Vagina (tissue), 2 donors: ENCODE measurements at regions not wholly inside any gene's neighbourhood (a gene's known extent, or its start where the extent isn't known, plus 50 kb on each side); places are given as distances from the start of the nearest gene placed in this dataset.

Experiments
- DNase-seq, 2 donors: peaks; one replicate each; pipeline ENCODE4 v3.0.0-alpha.2; 2017; ENCODE audit errors: extremely low spot score in 2 of 2
- H3K27ac ChIP-seq: fragments of 200-600 bp; sonication (generic); one replicate; pipeline ENCODE4 v1.5.1; 2019
- H3K27me3 ChIP-seq: fragments of 200-600 bp; sonication (generic); one replicate; pipeline ENCODE4 v1.5.1; 2019
- H3K36me3 ChIP-seq, 2 donors: fragments of 200-600 bp; sonication (generic); one replicate each; pipeline ENCODE4 v1.5.1; 2017 to 2019
- H3K4me1 ChIP-seq: fragments of 200-600 bp; sonication (generic); one replicate; pipeline ENCODE4 v1.5.1; 2019
- H3K4me3 ChIP-seq, 2 donors: fragments of 200-600 bp; sonication (generic); 1 replicate in 1 of 2; 2 replicates in 1 of 2; pipeline ENCODE4 v1.5.1; 2016 to 2019
- H3K9me3 ChIP-seq: fragments of 200-600 bp; sonication (generic); one replicate; pipeline ENCODE4 v1.5.1; 2019
- POLR2A ChIP-seq, 2 donors: fragments of 450-650 bp; IDR thresholded peaks; one replicate each; pipeline ENCODE4 v1.6.1; 2017; ENCODE audit warnings: antibody characterized with exemption in 2 of 2, mild to moderate bottlenecking in 2 of 2, moderate library complexity in 2 of 2
- POLR2AphosphoS5 ChIP-seq, 2 donors: sonication (generic); formaldehyde crosslinking; IDR thresholded peaks; one replicate each; pipeline ENCODE4 v1.9.0; 2017; ENCODE audit warnings: antibody characterized with exemption in 2 of 2, mild to moderate bottlenecking in 2 of 2, low read depth in 1 of 2; ENCODE audit not compliant: insufficient read depth in 1 of 2
- intact Hi-C: fragments of 100-400 bp; cut with DNase I; formaldehyde crosslinking; loops from one replicate; pipeline ENCODE4 v1.15.1; 2023
- TF ChIP-seq, protein P1 (sequence below), 3 experiments: fragments of 450-650 bp in 2 of 3; fragments of 200-600 bp in 1 of 3; sonication (generic) in 1 of 3; IDR thresholded peaks; one replicate each; pipeline ENCODE4 v1.5.1; 2017 to 2019; ENCODE audit warnings: antibody characterized with exemption in 3 of 3, mild to moderate bottlenecking in 2 of 3, moderate library complexity in 2 of 3

DNA sequence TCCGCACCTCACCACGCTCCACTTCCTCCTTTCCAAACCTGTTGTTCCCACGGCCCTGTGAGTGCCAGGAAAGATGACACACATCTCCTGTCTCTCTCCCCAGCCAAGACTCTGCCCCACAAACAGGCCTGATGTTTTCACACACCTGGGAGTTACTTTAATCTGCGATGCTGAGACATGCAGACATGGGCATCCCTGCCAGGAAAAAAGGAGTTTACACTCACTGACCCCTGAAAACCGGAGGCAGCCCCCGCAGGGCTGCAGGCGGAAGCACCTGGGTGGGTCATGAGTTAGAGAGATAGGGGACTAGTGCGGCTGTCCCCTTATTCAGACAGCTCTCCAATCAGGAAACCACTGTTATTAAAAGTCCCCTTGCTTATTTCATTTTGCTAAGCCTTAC lies 106.4 kb upstream of the CARD11 start:
- intact Hi-C loops = loop anchor here (10.0 kb wide), 1 partner anchor 265 kb away; no protein-coding TSS in a partner anchor
- no peaks in the 10 kb centered on the region for H3K36me3 ChIP-seq
- H3K4me3 ChIP-seq = no peak overlapping the region
- no peaks in the 10 kb centered on the region for H3K27me3 ChIP-seq
- H3K27ac ChIP-seq = no peak overlapping the region
- TF ChIP-seq POLR2AphosphoS5 (IDR thresholded peaks at IDR 0.05; ENCODE audit: insufficient read depth in 1 of 2, low read depth in 1 of 2) (no peak), POLR2A (IDR thresholded peaks at IDR 0.05) (no peak)
- TF ChIP-seq, protein P1, sequence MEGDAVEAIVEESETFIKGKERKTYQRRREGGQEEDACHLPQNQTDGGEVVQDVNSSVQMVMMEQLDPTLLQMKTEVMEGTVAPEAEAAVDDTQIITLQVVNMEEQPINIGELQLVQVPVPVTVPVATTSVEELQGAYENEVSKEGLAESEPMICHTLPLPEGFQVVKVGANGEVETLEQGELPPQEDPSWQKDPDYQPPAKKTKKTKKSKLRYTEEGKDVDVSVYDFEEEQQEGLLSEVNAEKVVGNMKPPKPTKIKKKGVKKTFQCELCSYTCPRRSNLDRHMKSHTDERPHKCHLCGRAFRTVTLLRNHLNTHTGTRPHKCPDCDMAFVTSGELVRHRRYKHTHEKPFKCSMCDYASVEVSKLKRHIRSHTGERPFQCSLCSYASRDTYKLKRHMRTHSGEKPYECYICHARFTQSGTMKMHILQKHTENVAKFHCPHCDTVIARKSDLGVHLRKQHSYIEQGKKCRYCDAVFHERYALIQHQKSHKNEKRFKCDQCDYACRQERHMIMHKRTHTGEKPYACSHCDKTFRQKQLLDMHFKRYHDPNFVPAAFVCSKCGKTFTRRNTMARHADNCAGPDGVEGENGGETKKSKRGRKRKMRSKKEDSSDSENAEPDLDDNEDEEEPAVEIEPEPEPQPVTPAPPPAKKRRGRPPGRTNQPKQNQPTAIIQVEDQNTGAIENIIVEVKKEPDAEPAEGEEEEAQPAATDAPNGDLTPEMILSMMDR (IDR thresholded peaks at IDR 0.05) = no peak
- no peak for DNase-seq
- H3K9me3 ChIP-seq = no peaks in the 10 kb centered on the region
- H3K4me1 ChIP-seq = no peaks in the 10 kb centered on the region

- H3K4me3 ChIP-seq = no peak overlapping the region
- TF ChIP-seq POLR2AphosphoS5 (IDR thresholded peaks at IDR 0.05; ENCODE audit: insufficient read depth in 1 of 2, low read depth in 1 of 2) = no peak
- TF ChIP-seq, protein P1 (IDR thresholded peaks at IDR 0.05) = no peak
- TF ChIP-seq POLR2A (IDR thresholded peaks at IDR 0.05) = no peak
- intact Hi-C loops = loop anchor here (10.0 kb wide), 1 partner anchor 267 kb away; no protein-coding TSS in a partner anchor
- H3K27ac ChIP-seq = no peak overlapping the region
- H3K4me1 ChIP-seq = no peaks in the 10 kb centered on the region
- H3K27me3 ChIP-seq = no peaks in the 10 kb centered on the region
- no peak for DNase-seq
- H3K9me3 ChIP-seq = no peaks in the 10 kb centered on the region
- no peaks in the 10 kb centered on the region for H3K36me3 ChIP-seq
Measured at GRCh38 chr7:3151784-3152183, 108.1 kb upstream of the CARD11 start.

- no peak for DNase-seq
- Histone ChIP-seq H3K27ac (no peak overlapping the region), H3K36me3 (no peaks in the 10 kb centered on the region), H3K27me3 (no peaks in the 10 kb centered on the region), H3K4me1 (no peaks in the 10 kb centered on the region), H3K4me3 (no peak overlapping the region), H3K9me3 (no peaks in the 10 kb centered on the region)
- TF ChIP-seq, protein P1 (IDR thresholded peaks at IDR 0.05) = no peak
- intact Hi-C loops = loop anchor here (10.0 kb wide), 1 partner anchor 268 kb away; no protein-coding TSS in a partner anchor
Measured at GRCh38 chr7:3152714-3153113, 109.0 kb upstream of the CARD11 start.

DNA sequence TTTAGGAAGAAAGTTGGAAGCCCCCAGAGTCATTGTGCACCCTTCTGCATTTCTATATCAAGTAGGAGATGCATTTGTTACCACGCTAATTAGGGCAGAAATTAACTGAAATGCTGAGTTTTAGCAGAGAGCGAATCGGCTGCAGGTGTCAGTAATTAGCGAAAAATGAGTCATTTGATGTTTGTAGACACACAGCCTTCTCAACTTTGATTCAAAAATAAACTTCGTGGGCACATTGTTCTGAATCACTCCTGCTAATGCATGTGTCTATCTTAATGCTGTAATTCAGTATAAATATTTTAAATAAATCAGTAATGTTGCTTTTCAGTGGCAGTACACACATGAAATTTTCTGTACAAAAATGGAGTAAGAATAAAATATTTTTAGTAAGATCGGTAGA lies 109.5 kb upstream of the CARD11 start:
- Histone ChIP-seq H3K27ac (no peak overlapping the region), H3K4me1 (no peaks in the 10 kb centered on the region), H3K27me3 (no peaks in the 10 kb centered on the region), H3K4me3 (no peak overlapping the region), H3K9me3 (no peaks in the 10 kb centered on the region), H3K36me3 (no peaks in the 10 kb centered on the region)
- TF ChIP-seq, protein P1 (IDR thresholded peaks at IDR 0.05) = no peak
- TF ChIP-seq POLR2AphosphoS5 (IDR thresholded peaks at IDR 0.05; ENCODE audit: insufficient read depth in 1 of 2, low read depth in 1 of 2) = no peak
- TF ChIP-seq POLR2A (IDR thresholded peaks at IDR 0.05) = no peak
- intact Hi-C loops = loop anchor here (10.0 kb wide), 1 partner anchor 268 kb away; no protein-coding TSS in a partner anchor
- DNase-seq = no peak

- TF ChIP-seq POLR2A (IDR thresholded peaks at IDR 0.05) = no peak
- TF ChIP-seq, protein P1 (IDR thresholded peaks at IDR 0.05) = no peak
- TF ChIP-seq POLR2AphosphoS5 (IDR thresholded peaks at IDR 0.05; ENCODE audit: insufficient read depth in 1 of 2, low read depth in 1 of 2) = no peak
Measured at GRCh38 chr7:3154317-3154716, 110.7 kb upstream of the CARD11 start.

More at GRCh38 chr7:3154317-3154716, 110.7 kb upstream of the CARD11 start:
- H3K4me1 ChIP-seq = no peaks in the 10 kb centered on the region
- no peaks in the 10 kb centered on the region for H3K9me3 ChIP-seq
- no peak overlapping the region for H3K27ac ChIP-seq
- no peaks in the 10 kb centered on the region for H3K36me3 ChIP-seq
- H3K4me3 ChIP-seq = no peak overlapping the region
- no peaks in the 10 kb centered on the region for H3K27me3 ChIP-seq
- no peak for DNase-seq
- intact Hi-C loops = loop anchor here (10.0 kb wide), 1 partner anchor 270 kb away; no protein-coding TSS in a partner anchor
